Psoas muscle (tissue), 7 donors: ENCODE measurements at regions not wholly inside any gene's neighbourhood (a gene's known extent, or its start where the extent isn't known, plus 50 kb on each side); places are given as distances from the start of the nearest gene placed in this dataset.

Experiments
- ATAC-seq, 4 donors: fragments of 200-7000 bp; cut with Tn5 transposase; one replicate each; pipeline ENCODE4 v1.9.1; 2020; ENCODE audit warnings: moderate library complexity in 3 of 4, mild to moderate bottlenecking in 2 of 4
- DNase-seq, 2 donors: peaks; one replicate each; pipeline ENCODE4 v3.0.0-alpha.2; 2020
- H3K27ac ChIP-seq: fragments of 200-600 bp; one replicate; pipeline ENCODE4 v1.8.0; 2022
- H3K27me3 ChIP-seq, 3 donors: fragments of 200-600 bp in 1 of 3; one replicate each; pipeline versions ENCODE4 v1.6.1 to v1.8.0; 2013 to 2022; ENCODE audit warnings: low read length in 2 of 3, mild to moderate bottlenecking in 2 of 3, moderate library complexity in 1 of 3; ENCODE audit not compliant: insufficient read depth in 3 of 3
- H3K36me3 ChIP-seq, 2 donors: fragments of 200-600 bp in 1 of 2; one replicate each; pipeline versions ENCODE4 v1.6.1 to v1.8.0; 2013 to 2022; ENCODE audit warnings: low read depth in 1 of 2, mild to moderate bottlenecking in 1 of 2, moderate library complexity in 1 of 2; ENCODE audit not compliant: insufficient read depth in 1 of 2
- H3K4me1 ChIP-seq: fragments of 200-600 bp; one replicate; pipeline ENCODE4 v1.8.0; 2022
- H3K4me3 ChIP-seq: fragments of 200-600 bp; one replicate; pipeline ENCODE4 v1.8.0; 2022; ENCODE audit warnings: mild to moderate bottlenecking
- H3K9me3 ChIP-seq: fragments of 200-600 bp; one replicate; pipeline ENCODE4 v1.8.0; 2022
- CTCF ChIP-seq: fragments of 200-600 bp; IDR thresholded peaks from one replicate; pipeline ENCODE4 v1.8.0; 2022; ENCODE audit warnings: antibody characterized with exemption
- WGBS, 3 donors: extraction: QIAGEN DNeasy Blood & Tissue Kit; methylation state at CpG; one replicate each; pipeline versions ENCODE4 v1.1.6 to v1.1.7; 2013; 5-methylcytosine and 5-hydroxymethylcytosine counted together
- intact Hi-C, 2 donors: fragments of 100-400 bp; cut with DNase I; formaldehyde crosslinking; loops; one replicate each; pipeline versions ENCODE4 v1.11.0 to v1.14.2; 2022
- donor health status: healthy with polysubstance abuse.
- donor health status: DM: no; HTN: no; CAD: no; lungs with moderate emphysema.
- donor health status: Bipolar disorder and iron deficiency.
- donor health status: healthy.
- donor health status: DM: yes; HTN: yes; CAD: no.
- donor health status: DM: no; HTN: no; CAD: no.
- donor health status: DM: yes; HTN: yes; CAD: no.

- no peak overlapping the region for H3K4me3 ChIP-seq
- no peak for TF ChIP-seq CTCF
- H3K4me1 ChIP-seq = no peaks in the 10 kb centered on the region
- H3K36me3 ChIP-seq = no peaks in the 10 kb centered on the region
- H3K27me3 ChIP-seq = no peaks in the 10 kb centered on the region
- DNase-seq = no peak
- intact Hi-C loops = no loop called here
- no peaks in the 10 kb centered on the region for H3K9me3 ChIP-seq
- H3K27ac ChIP-seq = no peak overlapping the region
- no peak for ATAC-seq
- WGBS, 3 donors = 71 to 76% (median 75%) methylated on average over 3 of the region's 3 CpGs
These were observed 220.1 kb downstream of the BCAS1 start for GRCh38 chr20:53850319-53850718.

- ATAC-seq (no peak), DNase-seq (no peak)
- Histone ChIP-seq H3K27ac (no peak overlapping the region), H3K36me3 (no peaks in the 10 kb centered on the region), H3K27me3 (no peaks in the 10 kb centered on the region), H3K4me3 (no peak overlapping the region), H3K4me1 (no peaks in the 10 kb centered on the region), H3K9me3 (no peaks in the 10 kb centered on the region)
- intact Hi-C loops = no loop called here
- 85 to 89% (median 87%) methylated on average over 12 of the region's 12 CpGs for WGBS, 3 donors
- TF ChIP-seq CTCF = no peak
These were observed 220.8 kb downstream of the BCAS1 start for GRCh38 chr20:53849471-53850059.

DNA sequence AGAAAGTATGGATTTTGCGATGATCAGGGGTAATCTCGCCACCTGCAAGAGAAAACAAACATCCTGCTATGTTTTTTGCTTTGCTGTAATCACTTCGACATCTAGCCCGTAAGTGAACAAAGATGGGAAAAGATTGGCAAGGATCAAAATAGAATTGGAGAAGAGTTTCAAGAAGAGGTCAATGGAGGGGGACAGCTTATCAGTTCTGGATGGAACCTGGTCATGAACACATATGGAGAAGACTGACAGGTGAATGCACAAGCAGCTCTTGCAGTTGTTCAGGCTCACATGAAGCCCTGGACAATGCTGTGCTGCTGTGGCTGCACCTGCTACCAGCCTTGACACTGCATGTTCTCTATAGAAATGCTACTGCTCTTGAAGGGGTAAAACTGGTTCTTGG lies 222.1 kb downstream of the BCAS1 start:
- intact Hi-C loops = no loop called here
- no peak for ATAC-seq
- no peak for DNase-seq
- Histone ChIP-seq H3K4me1 (no peaks in the 10 kb centered on the region), H3K4me3 (no peak overlapping the region), H3K27ac (no peak overlapping the region), H3K27me3 (no peaks in the 10 kb centered on the region), H3K36me3 (no peaks in the 10 kb centered on the region), H3K9me3 (no peaks in the 10 kb centered on the region)
- 88 to 89% (median 89%) methylated on average over 4 of the region's 4 CpGs for WGBS, 3 donors
- no peak for TF ChIP-seq CTCF

DNA sequence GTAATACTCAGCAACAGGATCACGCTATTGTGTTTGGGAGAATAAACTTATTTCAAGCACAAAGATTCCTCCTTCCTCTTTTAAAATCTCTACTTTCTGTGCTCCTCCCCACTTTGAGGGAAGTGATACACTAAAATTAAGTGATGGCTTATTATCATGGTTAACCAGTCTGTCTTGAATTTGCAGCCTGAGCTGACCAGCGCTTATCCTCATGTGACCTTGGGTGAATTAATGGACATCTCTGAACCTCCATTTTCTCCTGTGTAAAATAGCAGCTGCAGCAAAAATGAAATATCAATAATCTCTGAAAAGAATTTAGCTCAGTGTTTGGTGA lies 222.6 kb downstream of the BCAS1 start:
- WGBS, 3 donors = 89 to 94% (median 91%) methylated on average over 2 of the region's 2 CpGs
- no peaks in the 10 kb centered on the region for H3K36me3 ChIP-seq
- H3K27me3 ChIP-seq = no peaks in the 10 kb centered on the region
- H3K9me3 ChIP-seq = no peaks in the 10 kb centered on the region
- TF ChIP-seq CTCF = no peak
- no peak for ATAC-seq
- H3K4me1 ChIP-seq = no peaks in the 10 kb centered on the region
- intact Hi-C loops = no loop called here
- H3K27ac ChIP-seq = no peak overlapping the region
- no peak for DNase-seq
- no peak overlapping the region for H3K4me3 ChIP-seq

- DNase-seq (no peak), ATAC-seq (no peak)
- no peaks in the 10 kb centered on the region for H3K4me1 ChIP-seq
- H3K36me3 ChIP-seq = no peaks in the 10 kb centered on the region
- H3K27ac ChIP-seq = no peak overlapping the region
- no peaks in the 10 kb centered on the region for H3K9me3 ChIP-seq
- no peak for TF ChIP-seq CTCF
- H3K27me3 ChIP-seq = no peaks in the 10 kb centered on the region
- H3K4me3 ChIP-seq = no peak overlapping the region
- 76 to 77% (median 77%) methylated on average over 8 of the region's 8 CpGs for WGBS, 3 donors
- intact Hi-C loops = no loop called here
These were observed 223.1 kb downstream of the BCAS1 start for GRCh38 chr20:53847139-53847836.
